ENCODE measurements at regions not wholly inside any gene's neighbourhood (a gene's known extent, or its start where the extent isn't known, plus 50 kb on each side); places are given as distances from the start of the nearest gene placed in this dataset.

DNA sequence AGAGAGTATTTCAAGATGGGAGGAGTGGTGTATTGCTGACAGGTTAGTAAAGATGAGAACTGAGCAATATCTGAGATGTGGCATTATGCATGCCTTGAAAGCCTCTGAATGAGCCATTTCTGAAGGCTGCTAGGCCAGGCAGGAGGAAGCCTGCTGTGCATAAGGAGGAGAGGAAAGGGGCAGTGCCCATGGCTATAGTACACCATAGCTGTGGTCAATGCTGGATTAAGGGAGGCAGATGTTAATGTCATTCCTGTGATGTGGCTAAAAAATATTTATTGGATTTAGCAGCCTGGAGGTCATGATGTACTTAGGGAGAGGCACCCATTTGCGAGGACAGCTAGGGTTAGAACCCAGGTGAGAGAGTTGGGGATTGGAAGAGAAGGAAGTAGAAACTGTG, 130.0 kb upstream of the LNX1 start:
- TF ChIP-seq, protein P1, sequence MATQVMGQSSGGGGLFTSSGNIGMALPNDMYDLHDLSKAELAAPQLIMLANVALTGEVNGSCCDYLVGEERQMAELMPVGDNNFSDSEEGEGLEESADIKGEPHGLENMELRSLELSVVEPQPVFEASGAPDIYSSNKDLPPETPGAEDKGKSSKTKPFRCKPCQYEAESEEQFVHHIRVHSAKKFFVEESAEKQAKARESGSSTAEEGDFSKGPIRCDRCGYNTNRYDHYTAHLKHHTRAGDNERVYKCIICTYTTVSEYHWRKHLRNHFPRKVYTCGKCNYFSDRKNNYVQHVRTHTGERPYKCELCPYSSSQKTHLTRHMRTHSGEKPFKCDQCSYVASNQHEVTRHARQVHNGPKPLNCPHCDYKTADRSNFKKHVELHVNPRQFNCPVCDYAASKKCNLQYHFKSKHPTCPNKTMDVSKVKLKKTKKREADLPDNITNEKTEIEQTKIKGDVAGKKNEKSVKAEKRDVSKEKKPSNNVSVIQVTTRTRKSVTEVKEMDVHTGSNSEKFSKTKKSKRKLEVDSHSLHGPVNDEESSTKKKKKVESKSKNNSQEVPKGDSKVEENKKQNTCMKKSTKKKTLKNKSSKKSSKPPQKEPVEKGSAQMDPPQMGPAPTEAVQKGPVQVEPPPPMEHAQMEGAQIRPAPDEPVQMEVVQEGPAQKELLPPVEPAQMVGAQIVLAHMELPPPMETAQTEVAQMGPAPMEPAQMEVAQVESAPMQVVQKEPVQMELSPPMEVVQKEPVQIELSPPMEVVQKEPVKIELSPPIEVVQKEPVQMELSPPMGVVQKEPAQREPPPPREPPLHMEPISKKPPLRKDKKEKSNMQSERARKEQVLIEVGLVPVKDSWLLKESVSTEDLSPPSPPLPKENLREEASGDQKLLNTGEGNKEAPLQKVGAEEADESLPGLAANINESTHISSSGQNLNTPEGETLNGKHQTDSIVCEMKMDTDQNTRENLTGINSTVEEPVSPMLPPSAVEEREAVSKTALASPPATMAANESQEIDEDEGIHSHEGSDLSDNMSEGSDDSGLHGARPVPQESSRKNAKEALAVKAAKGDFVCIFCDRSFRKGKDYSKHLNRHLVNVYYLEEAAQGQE (IDR thresholded peaks at IDR 0.05; ENCODE audit: insufficient replicate concordance, low read depth): no peak
- no peak for TF ChIP-seq SPI1 (IDR thresholded peaks at IDR 0.05; ENCODE audit: borderline replicate concordance, low read depth)
- no peak for TF ChIP-seq POLR2AphosphoS5 (IDR thresholded peaks at IDR 0.05; ENCODE audit: low read depth)
- TF ChIP-seq, protein P2, sequence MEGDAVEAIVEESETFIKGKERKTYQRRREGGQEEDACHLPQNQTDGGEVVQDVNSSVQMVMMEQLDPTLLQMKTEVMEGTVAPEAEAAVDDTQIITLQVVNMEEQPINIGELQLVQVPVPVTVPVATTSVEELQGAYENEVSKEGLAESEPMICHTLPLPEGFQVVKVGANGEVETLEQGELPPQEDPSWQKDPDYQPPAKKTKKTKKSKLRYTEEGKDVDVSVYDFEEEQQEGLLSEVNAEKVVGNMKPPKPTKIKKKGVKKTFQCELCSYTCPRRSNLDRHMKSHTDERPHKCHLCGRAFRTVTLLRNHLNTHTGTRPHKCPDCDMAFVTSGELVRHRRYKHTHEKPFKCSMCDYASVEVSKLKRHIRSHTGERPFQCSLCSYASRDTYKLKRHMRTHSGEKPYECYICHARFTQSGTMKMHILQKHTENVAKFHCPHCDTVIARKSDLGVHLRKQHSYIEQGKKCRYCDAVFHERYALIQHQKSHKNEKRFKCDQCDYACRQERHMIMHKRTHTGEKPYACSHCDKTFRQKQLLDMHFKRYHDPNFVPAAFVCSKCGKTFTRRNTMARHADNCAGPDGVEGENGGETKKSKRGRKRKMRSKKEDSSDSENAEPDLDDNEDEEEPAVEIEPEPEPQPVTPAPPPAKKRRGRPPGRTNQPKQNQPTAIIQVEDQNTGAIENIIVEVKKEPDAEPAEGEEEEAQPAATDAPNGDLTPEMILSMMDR (IDR thresholded peaks at IDR 0.05; ENCODE audit: insufficient read depth, low read length): no peak
- no peak for TF ChIP-seq GABPA (IDR thresholded peaks at IDR 0.05; ENCODE audit: low read depth)

DNA sequence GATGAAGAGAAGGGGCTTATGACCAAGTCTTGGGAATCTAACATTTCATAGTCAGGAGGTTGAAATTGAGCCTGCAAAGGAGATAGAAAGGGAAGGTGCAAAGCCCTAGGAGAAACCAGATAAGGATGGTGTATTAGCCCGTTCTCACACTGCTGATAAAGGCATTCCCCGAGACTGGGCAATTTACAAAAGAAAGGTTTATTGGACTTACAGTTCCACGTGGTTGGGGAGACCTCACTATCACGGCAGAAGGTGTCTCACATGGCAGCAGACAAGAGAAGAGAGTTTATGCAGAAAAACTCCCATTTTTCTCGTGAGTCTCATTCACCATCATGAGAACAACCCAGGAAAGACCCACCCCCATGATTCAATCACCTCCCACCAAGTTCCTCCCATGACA, 129.5 kb upstream of the LNX1 start:
- TF ChIP-seq SPI1 (IDR thresholded peaks at IDR 0.05; ENCODE audit: borderline replicate concordance, low read depth) (no peak), GABPA (IDR thresholded peaks at IDR 0.05; ENCODE audit: low read depth) (no peak), POLR2AphosphoS5 (IDR thresholded peaks at IDR 0.05; ENCODE audit: low read depth) (no peak)
- TF ChIP-seq, protein P2 (IDR thresholded peaks at IDR 0.05; ENCODE audit: insufficient read depth, low read length): no peak
- TF ChIP-seq, protein P1 (IDR thresholded peaks at IDR 0.05; ENCODE audit: insufficient replicate concordance, low read depth): no peak
- Histone ChIP-seq H3K27me3 (ENCODE audit: insufficient read depth, poor library complexity, severe bottlenecking) (no peaks in the 10 kb centered on the region), H3K4me3 (replicated peaks; ENCODE audit: insufficient read depth, low read length) (no peak overlapping the region), H3K27ac (replicated peaks) (no peak overlapping the region)
- DNase-seq (ENCODE audit: low read depth in 1 of 2, low spot score in 1 of 2): no peak

More for the DNA sequence above, 130.0 kb upstream of the LNX1 start:
- Histone ChIP-seq H3K4me3 (replicated peaks; ENCODE audit: insufficient read depth, low read length) (no peak overlapping the region), H3K27ac (replicated peaks) (no peak overlapping the region), H3K27me3 (ENCODE audit: insufficient read depth, poor library complexity, severe bottlenecking) (no peaks in the 10 kb centered on the region)
- DNase-seq (ENCODE audit: low read depth in 1 of 2, low spot score in 1 of 2): no peak

DNA sequence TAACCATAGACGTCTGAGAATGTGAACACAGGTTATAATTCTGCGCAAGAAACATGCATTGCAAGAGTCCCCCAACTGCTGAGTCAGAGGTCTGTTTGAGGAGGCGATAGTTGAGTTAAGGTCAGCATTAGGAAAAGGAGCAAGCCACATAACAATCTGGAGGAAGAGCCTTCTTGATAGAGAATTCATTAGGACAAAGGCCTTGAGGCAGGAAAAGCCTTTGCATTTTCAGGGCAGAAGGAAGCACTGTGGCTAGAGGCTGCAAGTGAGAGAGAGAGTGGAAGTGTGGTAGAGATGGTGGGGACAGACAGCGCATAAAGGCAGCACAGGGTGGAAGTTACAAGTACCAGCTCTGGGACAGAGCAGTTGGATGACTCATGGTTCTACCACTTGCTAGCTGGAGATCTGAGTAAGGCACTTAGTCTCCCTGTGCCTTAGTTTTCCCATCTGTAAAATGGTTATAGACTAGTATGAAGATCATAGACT, 125.8 kb upstream of the LNX1 start:
- H3K27me3 ChIP-seq (ENCODE audit: insufficient read depth, poor library complexity, severe bottlenecking): peaks cover 2% of the 10 kb centered on the region
- no peak overlapping the region for H3K27ac ChIP-seq (replicated peaks)
- DNase-seq (ENCODE audit: low read depth in 1 of 2, low spot score in 1 of 2): no peak
- no peak overlapping the region for H3K4me3 ChIP-seq (replicated peaks; ENCODE audit: insufficient read depth, low read length)
- TF ChIP-seq SPI1 (IDR thresholded peaks at IDR 0.05; ENCODE audit: borderline replicate concordance, low read depth): no peak
- TF ChIP-seq GABPA (IDR thresholded peaks at IDR 0.05; ENCODE audit: low read depth): no peak
- TF ChIP-seq, protein P2 (IDR thresholded peaks at IDR 0.05; ENCODE audit: insufficient read depth, low read length): no peak
- TF ChIP-seq, protein P1 (IDR thresholded peaks at IDR 0.05; ENCODE audit: insufficient replicate concordance, low read depth): no peak
- no peak for TF ChIP-seq POLR2AphosphoS5 (IDR thresholded peaks at IDR 0.05; ENCODE audit: low read depth)
